ENCODE measurements at regions not wholly inside any gene's neighbourhood (a gene's known extent, or its start where the extent isn't known, plus 50 kb on each side); places are given as distances from the start of the nearest gene placed in this dataset.

DNA sequence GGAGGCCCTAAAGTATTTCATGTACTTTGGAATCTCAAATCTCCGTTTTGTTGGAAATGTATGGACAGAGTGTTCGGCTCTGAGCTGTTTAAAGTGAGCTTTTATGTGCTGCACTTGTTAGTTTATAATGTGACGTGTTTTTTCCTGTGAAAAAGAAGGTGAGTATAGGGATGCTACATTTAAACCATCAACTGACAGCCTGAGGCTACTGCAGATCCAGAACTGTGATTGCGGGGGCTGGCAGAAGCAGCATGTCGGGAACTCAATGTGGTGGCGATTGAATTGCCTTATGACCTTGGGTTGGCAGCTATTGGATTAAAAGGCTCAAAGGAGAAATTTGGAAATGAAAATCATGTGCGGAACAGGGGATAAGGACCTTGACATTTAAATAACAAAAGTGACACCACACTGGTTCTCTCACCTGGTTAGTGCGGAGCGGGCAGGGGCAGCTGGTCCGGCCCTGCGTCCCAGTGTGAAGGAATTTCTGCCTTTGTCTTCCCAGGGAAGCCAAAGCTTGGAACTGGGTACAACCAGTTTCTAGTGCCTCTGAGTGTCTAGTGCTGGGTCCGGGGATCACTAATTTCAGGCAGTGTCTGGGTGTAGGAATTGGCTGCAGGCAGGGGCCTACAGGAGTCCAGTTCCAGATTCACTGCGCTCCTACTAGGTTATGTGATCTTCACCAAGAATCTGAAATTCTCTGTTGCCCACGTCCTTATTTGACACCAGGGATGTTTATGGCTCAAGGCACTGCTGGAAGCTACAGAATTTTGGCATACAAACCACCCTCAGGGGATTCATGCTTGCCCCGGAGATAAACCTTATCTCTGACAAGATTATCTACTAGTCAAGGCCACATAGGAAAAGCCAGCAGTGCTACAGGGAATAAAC is 120.7 kb upstream of the ERCC6L2 start:
- no peak for DNase-seq
- H3K79me2 ChIP-seq (ENCODE audit: control insufficient read depth, insufficient read depth, low read length) = no peaks in the 10 kb centered on the region
- peaks cover 0 to 13% (median 3%) of the 10 kb centered on the region in 4 experiments for H3K27me3 ChIP-seq (replicated peaks in 1 of 4; ENCODE audit: control extremely low read depth in 1 of 4, control insufficient read depth in 3 of 4, insufficient read depth in 4 of 4, low read length in 3 of 4)
- H2AFZ ChIP-seq (ENCODE audit: insufficient read depth, low read depth, low read length, poor library complexity, severe bottlenecking) = no peak overlapping the region
- H3K4me1 ChIP-seq (ENCODE audit: control insufficient read depth in 2 of 2, insufficient read depth in 2 of 2, low read length in 2 of 2) = peaks cover 0 to 7% of the 10 kb centered on the region in 2 donors
- ATAC-seq (ENCODE audit: low read depth) = no peak
- no peaks in the 10 kb centered on the region for H4K20me1 ChIP-seq (ENCODE audit: control insufficient read depth, insufficient read depth, low read length, poor library complexity, severe bottlenecking)
- WGBS (ENCODE audit: insufficient coverage) = 92% methylated on average over 13 of the region's 15 CpGs
- no peak overlapping the region for H3K4me3 ChIP-seq (ENCODE audit: control extremely low read depth in 1 of 5, extremely low read depth in 1 of 5, insufficient read depth in 1 of 5, low read depth in 2 of 5, low read length in 4 of 5)
- H3K9ac ChIP-seq (ENCODE audit: low read length) = no peak overlapping the region
- intact Hi-C loops (cut with micrococcal nuclease) = no loop called here
- H3K36me3 ChIP-seq (replicated peaks in 1 of 2; ENCODE audit: control extremely low read depth in 1 of 2, control insufficient read depth in 1 of 2, extremely low read depth in 1 of 2, insufficient read depth in 2 of 2, low read length in 1 of 2) = no peaks in the 10 kb centered on the region
- ChIA-PET CTCF (no interaction called here), POLR2A (no interaction called here)
- TF ChIP-seq CTCF (IDR thresholded peaks at IDR 0.05) (no peak), EZH2 (IDR thresholded peaks at IDR 0.05; ENCODE audit: borderline replicate concordance, insufficient read depth, low read depth, low read length, poor library complexity, severe bottlenecking) (no peak)
- no peak overlapping the region for H3K4me3 Mint-ChIP-seq
- peaks cover 14% of the 10 kb centered on the region for H3K27me3 Mint-ChIP-seq
- H3K9me3 Mint-ChIP-seq (ENCODE audit: insufficient read depth) = no peaks in the 10 kb centered on the region
- H3K27ac ChIP-seq (ENCODE audit: low read length in 2 of 2) = no peak overlapping the region
- H3K27ac Mint-ChIP-seq = no peak overlapping the region
- no peak overlapping the region for H3K4me2 ChIP-seq (replicated peaks; ENCODE audit: low read depth, low read length, poor library complexity, severe bottlenecking)
- H3K9me3 ChIP-seq (ENCODE audit: control extremely low read depth in 1 of 3, control insufficient read depth in 2 of 3, insufficient read depth in 1 of 3, low read length in 2 of 3) = no peaks in the 10 kb centered on the region
- peaks cover 4% of the 10 kb centered on the region for H3K4me1 Mint-ChIP-seq

DNA sequence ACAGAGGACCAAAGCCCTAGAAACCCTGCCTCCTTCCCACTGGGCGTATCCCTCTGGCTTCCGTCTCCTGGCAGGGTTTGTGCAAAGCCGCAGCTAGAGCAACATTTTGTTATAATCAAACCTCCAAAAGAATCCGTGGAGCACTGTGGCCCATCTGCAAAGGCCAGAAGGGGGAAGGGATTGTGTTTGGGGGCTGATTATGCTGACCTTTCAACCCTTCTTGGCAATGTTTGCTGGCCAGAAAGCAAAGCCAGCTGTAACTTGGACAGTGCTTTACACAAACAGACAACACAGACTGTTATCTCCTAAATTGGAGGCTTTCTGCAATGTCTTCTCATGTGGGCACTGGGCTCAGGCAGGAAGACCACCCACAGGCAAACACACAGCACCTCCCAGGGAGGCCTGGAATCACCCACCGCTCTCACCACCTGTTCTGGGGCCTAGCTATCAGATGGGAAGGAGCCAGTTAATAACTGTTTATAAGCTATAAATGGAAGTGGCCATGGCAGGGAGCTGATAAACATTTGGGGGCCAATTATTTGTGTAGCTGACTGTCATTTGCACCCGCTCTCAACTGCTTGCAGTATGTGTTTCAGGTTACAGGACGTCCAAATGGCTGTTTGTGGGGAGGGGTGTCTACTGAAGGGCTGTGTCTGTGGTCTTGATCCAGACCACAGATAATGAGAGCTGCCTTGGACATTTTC is 121.6 kb upstream of the ERCC6L2 start:
- ChIA-PET CTCF (no interaction called here), POLR2A (no interaction called here)
- no peaks in the 10 kb centered on the region for H3K36me3 ChIP-seq (replicated peaks in 1 of 2; ENCODE audit: control extremely low read depth in 1 of 2, control insufficient read depth in 1 of 2, extremely low read depth in 1 of 2, insufficient read depth in 2 of 2, low read length in 1 of 2)
- H3K27ac Mint-ChIP-seq = no peak overlapping the region
- H3K79me2 ChIP-seq (ENCODE audit: control insufficient read depth, insufficient read depth, low read length) = no peaks in the 10 kb centered on the region
- no peak for TF ChIP-seq EZH2 (IDR thresholded peaks at IDR 0.05; ENCODE audit: borderline replicate concordance, insufficient read depth, low read depth, low read length, poor library complexity, severe bottlenecking)
- no peak for TF ChIP-seq CTCF (IDR thresholded peaks at IDR 0.05)
- no peak overlapping the region for H2AFZ ChIP-seq (ENCODE audit: insufficient read depth, low read depth, low read length, poor library complexity, severe bottlenecking)
- no peak overlapping the region for H3K4me3 ChIP-seq (ENCODE audit: control extremely low read depth in 1 of 5, extremely low read depth in 1 of 5, insufficient read depth in 1 of 5, low read depth in 2 of 5, low read length in 4 of 5)
- H3K9me3 Mint-ChIP-seq (ENCODE audit: insufficient read depth) = no peaks in the 10 kb centered on the region
- peaks cover 21% of the 10 kb centered on the region for H3K27me3 Mint-ChIP-seq
- DNase-seq (no peak), ATAC-seq (ENCODE audit: low read depth) (no peak)
- H3K4me3 Mint-ChIP-seq = no peak overlapping the region
- intact Hi-C loops (cut with micrococcal nuclease) = no loop called here
- H3K9ac ChIP-seq (ENCODE audit: low read length) = no peak overlapping the region
- H3K4me2 ChIP-seq (replicated peaks; ENCODE audit: low read depth, low read length, poor library complexity, severe bottlenecking) = no peak overlapping the region
- H3K9me3 ChIP-seq (ENCODE audit: control extremely low read depth in 1 of 3, control insufficient read depth in 2 of 3, insufficient read depth in 1 of 3, low read length in 2 of 3) = no peaks in the 10 kb centered on the region
- peaks cover 0 to 17% (median 3%) of the 10 kb centered on the region in 4 experiments for H3K27me3 ChIP-seq (replicated peaks in 1 of 4; ENCODE audit: control extremely low read depth in 1 of 4, control insufficient read depth in 3 of 4, insufficient read depth in 4 of 4, low read length in 3 of 4)
- H3K4me1 ChIP-seq (ENCODE audit: control insufficient read depth in 2 of 2, insufficient read depth in 2 of 2, low read length in 2 of 2) = peaks cover 0 to 7% of the 10 kb centered on the region in 2 donors
- H4K20me1 ChIP-seq (ENCODE audit: control insufficient read depth, insufficient read depth, low read length, poor library complexity, severe bottlenecking) = no peaks in the 10 kb centered on the region
- no peak overlapping the region for H3K27ac ChIP-seq (ENCODE audit: low read length in 2 of 2)
- H3K4me1 Mint-ChIP-seq = peaks cover 4% of the 10 kb centered on the region
- 67% methylated on average over 3 of the region's 7 CpGs for WGBS (ENCODE audit: insufficient coverage)
